Karpas-422 (cell line): ENCODE measurements at regions not wholly inside any gene's neighbourhood (a gene's known extent, or its start where the extent isn't known, plus 50 kb on each side); places are given as distances from the start of the nearest gene placed in this dataset.

Source experiments
- DNase-seq: peaks from one replicate; pipeline ENCODE4 v3.0.0-alpha.2; 2015
- H2AFZ ChIP-seq: fragments of 200-600 bp; sonication (generic); 2 replicates; pipeline ENCODE4 v1.6.1; 2014; ENCODE audit warnings: antibody characterized with exemption, low read length, mixed read lengths
- H3K27ac ChIP-seq: fragments of 200-600 bp; sonication (generic); 2 replicates; pipeline ENCODE4 v1.5.1; 2014; ENCODE audit warnings: mild to moderate bottlenecking, low read length, moderate library complexity
- H3K27me3 ChIP-seq: fragments of 200-600 bp; sonication (generic); 2 replicates; pipeline ENCODE4 v1.6.1; 2014; ENCODE audit warnings: low read length, mixed read lengths
- H3K36me3 ChIP-seq: fragments of 200-600 bp; sonication (generic); 2 replicates; pipeline ENCODE4 v1.6.1; 2014; ENCODE audit warnings: low read length, mixed read lengths; ENCODE audit not compliant: insufficient read depth
- H3K4me1 ChIP-seq: fragments of 200-600 bp; sonication (generic); 2 replicates; pipeline ENCODE4 v1.6.1; 2014; ENCODE audit warnings: mild to moderate bottlenecking, low read length, mixed read lengths
- H3K4me2 ChIP-seq: fragments of 200-600 bp; sonication (generic); 2 replicates; pipeline ENCODE4 v1.6.1; 2014; ENCODE audit warnings: low read length, low read depth, mild to moderate bottlenecking; ENCODE audit not compliant: poor library complexity, severe bottlenecking
- H3K4me3 ChIP-seq: fragments of 200-600 bp; sonication (generic); 2 replicates; pipeline ENCODE4 v1.5.1; 2014; ENCODE audit warnings: mild to moderate bottlenecking, antibody characterized with exemption, low read length, mixed read lengths
- H3K79me2 ChIP-seq: fragments of 200-600 bp; sonication (generic); 2 replicates; pipeline ENCODE4 v1.6.1; 2014; ENCODE audit warnings: mild to moderate bottlenecking, low read length, mixed read lengths
- H3K9ac ChIP-seq: fragments of 200-600 bp; sonication (generic); 2 replicates; pipeline ENCODE4 v1.6.0; 2014; ENCODE audit warnings: low read length
- H3K9me2 ChIP-seq: fragments of 200-600 bp; sonication (generic), shearing (Covaris generic); replicated peaks from 2 replicates; pipeline ENCODE4 v1.6.0; 2014; ENCODE audit warnings: mild to moderate bottlenecking, low read length, moderate library complexity; ENCODE audit not compliant: insufficient read depth
- H3K9me3 ChIP-seq: fragments of 300-700, 200-600 bp; sonication (generic); 2 replicates; pipeline ENCODE4 v1.6.1; 2014; ENCODE audit warnings: low read length, mixed read lengths
- H4K20me1 ChIP-seq: fragments of 200-600 bp; sonication (generic); 2 replicates; pipeline ENCODE4 v1.6.1; 2014; ENCODE audit warnings: mild to moderate bottlenecking, antibody characterized with exemption, low read length, low read depth; ENCODE audit not compliant: insufficient read depth

- Histone ChIP-seq H3K27me3 (no peaks in the 10 kb centered on the region), H3K9me2 (peaks cover 2% of the 10 kb centered on the region; the same call in 1 of the 2 replicates), H2AFZ (no peak overlapping the region), H3K27ac (no peak overlapping the region), H3K4me3 (no peak overlapping the region), H3K9ac (no peak overlapping the region), H3K79me2 (no peaks in the 10 kb centered on the region), H3K36me3 (no peaks in the 10 kb centered on the region), H3K4me1 (no peaks in the 10 kb centered on the region), H3K4me2 (no peak overlapping the region), H3K9me3 (no peaks in the 10 kb centered on the region), H4K20me1 (no peaks in the 10 kb centered on the region)
- no peak for DNase-seq
Measured at GRCh38 chr12:77572371-77572770, 258.3 kb upstream of the NAV3 start.

GRCh38 chr12:77571768-77572167 lies 258.9 kb upstream of the NAV3 start:
- H3K36me3 ChIP-seq, result no peaks in the 10 kb centered on the region
- no peak overlapping the region for H2AFZ ChIP-seq
- no peaks in the 10 kb centered on the region for H3K79me2 ChIP-seq
- H4K20me1 ChIP-seq, result no peaks in the 10 kb centered on the region
- H3K27ac ChIP-seq, result no peak overlapping the region
- H3K9me3 ChIP-seq, result no peaks in the 10 kb centered on the region
- no peaks in the 10 kb centered on the region for H3K9me2 ChIP-seq
- DNase-seq, result no peak
- no peak overlapping the region for H3K9ac ChIP-seq
- H3K4me3 ChIP-seq, result no peak overlapping the region
- no peaks in the 10 kb centered on the region for H3K27me3 ChIP-seq
- H3K4me1 ChIP-seq, result no peaks in the 10 kb centered on the region
- H3K4me2 ChIP-seq, result no peak overlapping the region

GRCh38 chr12:77571127-77571526 lies 259.6 kb upstream of the NAV3 start:
- no peak overlapping the region for H3K27ac ChIP-seq
- H3K9ac ChIP-seq, result no peak overlapping the region
- no peaks in the 10 kb centered on the region for H3K27me3 ChIP-seq
- no peak overlapping the region for H2AFZ ChIP-seq
- DNase-seq, result no peak
- no peaks in the 10 kb centered on the region for H3K9me2 ChIP-seq
- H3K4me3 ChIP-seq, result no peak overlapping the region
- H3K36me3 ChIP-seq, result no peaks in the 10 kb centered on the region
- no peaks in the 10 kb centered on the region for H3K79me2 ChIP-seq
- H3K4me2 ChIP-seq, result no peak overlapping the region
- no peaks in the 10 kb centered on the region for H4K20me1 ChIP-seq
- no peaks in the 10 kb centered on the region for H3K4me1 ChIP-seq
- H3K9me3 ChIP-seq, result no peaks in the 10 kb centered on the region

- Histone ChIP-seq H3K4me2 (no peak overlapping the region), H3K9me2 (no peaks in the 10 kb centered on the region), H3K9me3 (no peaks in the 10 kb centered on the region), H3K27ac (no peak overlapping the region), H3K4me3 (no peak overlapping the region), H3K4me1 (no peaks in the 10 kb centered on the region), H3K36me3 (no peaks in the 10 kb centered on the region), H4K20me1 (no peaks in the 10 kb centered on the region), H2AFZ (no peak overlapping the region), H3K79me2 (no peaks in the 10 kb centered on the region), H3K27me3 (no peaks in the 10 kb centered on the region), H3K9ac (no peak overlapping the region)
- DNase-seq, result no peak
Measured at GRCh38 chr12:77569876-77570275, 260.8 kb upstream of the NAV3 start.

DNA sequence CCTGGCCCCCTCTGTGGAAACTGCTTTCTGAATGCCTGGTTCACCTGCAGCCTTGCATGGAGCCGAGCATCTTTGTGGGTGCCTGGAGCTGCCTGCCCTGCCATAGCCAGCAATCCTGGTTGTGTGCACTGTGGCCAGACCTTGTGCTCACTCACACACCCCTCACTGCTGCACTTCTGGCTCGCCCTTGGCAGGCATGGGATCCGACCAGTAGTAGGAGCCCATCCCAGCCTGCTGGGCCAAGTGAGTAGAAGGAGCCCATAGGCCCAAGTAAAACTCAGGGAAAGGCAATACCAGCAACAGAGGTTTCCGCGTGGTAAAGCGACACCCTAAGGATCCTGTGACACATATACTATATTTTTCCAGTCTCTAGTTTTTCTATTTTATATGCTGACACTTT lies 270.0 kb upstream of the NAV3 start:
- Histone ChIP-seq H2AFZ (no peak overlapping the region), H3K27ac (no peak overlapping the region), H3K79me2 (no peaks in the 10 kb centered on the region), H3K4me1 (no peaks in the 10 kb centered on the region), H3K4me3 (no peak overlapping the region), H3K27me3 (no peaks in the 10 kb centered on the region), H4K20me1 (no peaks in the 10 kb centered on the region), H3K9ac (no peak overlapping the region), H3K36me3 (no peaks in the 10 kb centered on the region), H3K4me2 (no peak overlapping the region), H3K9me3 (no peaks in the 10 kb centered on the region), H3K9me2 (no peaks in the 10 kb centered on the region)
- no peak for DNase-seq

GRCh38 chr12:77559400-77560074 lies 271.2 kb upstream of the NAV3 start:
- Histone ChIP-seq H3K9me2 (no peaks in the 10 kb centered on the region), H3K27ac (no peak overlapping the region), H3K4me1 (no peaks in the 10 kb centered on the region), H3K4me3 (no peak overlapping the region), H4K20me1 (no peaks in the 10 kb centered on the region), H2AFZ (no peak overlapping the region), H3K9ac (no peak overlapping the region), H3K79me2 (no peaks in the 10 kb centered on the region), H3K4me2 (no peak overlapping the region), H3K36me3 (no peaks in the 10 kb centered on the region), H3K9me3 (no peaks in the 10 kb centered on the region), H3K27me3 (no peaks in the 10 kb centered on the region)
- DNase-seq, result no peak

- Histone ChIP-seq H3K27ac (no peak overlapping the region), H2AFZ (no peak overlapping the region), H3K4me2 (no peak overlapping the region), H3K4me3 (no peak overlapping the region), H3K79me2 (no peaks in the 10 kb centered on the region), H3K9ac (no peak overlapping the region), H3K9me2 (no peaks in the 10 kb centered on the region), H3K36me3 (no peaks in the 10 kb centered on the region), H3K9me3 (no peaks in the 10 kb centered on the region), H4K20me1 (no peaks in the 10 kb centered on the region), H3K27me3 (no peaks in the 10 kb centered on the region), H3K4me1 (no peaks in the 10 kb centered on the region)
- no peak for DNase-seq
Measured at GRCh38 chr12:77555074-77555473, 275.6 kb upstream of the NAV3 start.

DNA sequence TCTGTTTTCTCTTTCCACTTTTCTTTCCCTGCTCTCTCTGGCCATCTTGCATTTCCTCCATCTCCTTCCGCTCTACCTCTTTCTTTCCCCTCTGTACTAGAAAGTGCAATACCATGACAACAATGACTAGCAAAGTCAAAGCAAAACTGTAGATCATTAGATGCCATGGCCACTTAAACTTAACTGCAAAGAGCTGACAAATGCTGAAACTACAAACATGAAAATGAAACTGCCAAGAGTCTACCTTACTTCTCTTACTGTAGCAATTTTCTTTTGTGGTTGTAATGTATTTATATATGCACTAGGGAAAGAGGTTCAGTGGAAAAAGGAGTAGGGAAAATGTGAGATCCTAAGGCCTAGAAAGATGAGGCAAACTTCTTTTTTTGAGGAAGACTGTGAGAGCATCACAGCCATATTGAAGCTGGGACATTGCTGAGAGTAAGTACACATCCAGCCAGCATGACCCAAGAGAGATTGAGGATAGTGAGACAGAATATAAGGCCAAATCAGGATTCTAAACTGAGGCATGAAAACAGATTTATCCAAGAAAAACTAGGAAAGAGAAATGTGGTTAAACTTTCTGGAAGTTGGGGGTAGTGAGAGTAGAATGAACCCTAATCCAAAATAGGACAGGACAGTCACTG lies 276.6 kb upstream of the NAV3 start:
- no peak overlapping the region for H3K4me3 ChIP-seq
- no peaks in the 10 kb centered on the region for H3K4me1 ChIP-seq
- DNase-seq, result no peak
- no peak overlapping the region for H3K9ac ChIP-seq
- H3K9me2 ChIP-seq, result no peaks in the 10 kb centered on the region
- no peaks in the 10 kb centered on the region for H3K36me3 ChIP-seq
- no peak overlapping the region for H3K27ac ChIP-seq
- H3K4me2 ChIP-seq, result no peak overlapping the region
- no peaks in the 10 kb centered on the region for H3K79me2 ChIP-seq
- no peak overlapping the region for H2AFZ ChIP-seq
- H4K20me1 ChIP-seq, result no peaks in the 10 kb centered on the region
- H3K9me3 ChIP-seq, result no peaks in the 10 kb centered on the region
- no peaks in the 10 kb centered on the region for H3K27me3 ChIP-seq
